ENCODE measurements at regions not wholly inside any gene's neighbourhood (a gene's known extent, or its start where the extent isn't known, plus 50 kb on each side); places are given as distances from the start of the nearest gene placed in this dataset.

GRCh38 chr10:31689233-31689632 lies 239.4 kb downstream of the ARHGAP12 start:
- no peak overlapping the region for H3K4me3 ChIP-seq
- ATAC-seq = no peak
- H3K27me3 ChIP-seq (ENCODE audit: insufficient read depth) = no peaks in the 10 kb centered on the region
- H3K9me2 ChIP-seq (ENCODE audit: insufficient read depth) = peaks cover 6% of the 10 kb centered on the region; the same call in 1 of the 2 replicates
- H4K20me1 ChIP-seq (replicated peaks; ENCODE audit: insufficient read depth) = no peaks in the 10 kb centered on the region
- Mint-ChIP-seq H3K9me3 (peaks cover 54% of the 10 kb centered on the region), H3K36me3 (ENCODE audit: low read depth) (peaks cover 44% of the 10 kb centered on the region), H3K27me3 (ENCODE audit: insufficient read depth, low read depth, poor library complexity) (peaks cover 2% of the 10 kb centered on the region), H3K27ac (no peak overlapping the region), H3K4me1 (peaks cover 5% of the 10 kb centered on the region; the same call in 2 of the 3 replicates), H3K4me3 (no peak overlapping the region)
- H3K79me2 ChIP-seq (replicated peaks; ENCODE audit: insufficient read depth) = no peaks in the 10 kb centered on the region
- TF ChIP-seq EZH2 (IDR thresholded peaks at IDR 0.05; ENCODE audit: low read depth, unreplicated experiment) (no peak), ZNF331 (CRISPR knock-in tag; IDR thresholded peaks at IDR 0.05; ENCODE audit: low read depth) (no peak), NANOG (IDR thresholded peaks at IDR 0.05; ENCODE audit: borderline replicate concordance) (no peak), STAT1 (IDR thresholded peaks at IDR 0.05; ENCODE audit: unreplicated experiment) (no peak), CTCF (conservative IDR thresholded peaks at IDR 0.05; ENCODE audit: low read depth in 2 of 2) (no peak), JUNB (IDR thresholded peaks at IDR 0.05; ENCODE audit: unreplicated experiment) (no peak)
- H3K27ac ChIP-seq (ENCODE audit: low read depth) = no peak overlapping the region
- no peak overlapping the region for H2AFZ ChIP-seq
- no peaks in the 10 kb centered on the region for H3K36me3 ChIP-seq (ENCODE audit: insufficient read depth)
- H3K4me1 ChIP-seq (ENCODE audit: insufficient read depth) = peaks cover 5% of the 10 kb centered on the region
- H3K4me2 ChIP-seq = no peak overlapping the region
- no peak for DNase-seq (ENCODE audit: low spot score)
- no peaks in the 10 kb centered on the region for H3F3A ChIP-seq (replicated peaks; ENCODE audit: low read depth)

- no peaks in the 10 kb centered on the region for H3K27me3 Mint-ChIP-seq (ENCODE audit: insufficient read depth, low read depth, poor library complexity)
- no peaks in the 10 kb centered on the region for H3K4me1 Mint-ChIP-seq
- H3K36me3 ChIP-seq (ENCODE audit: insufficient read depth) = no peaks in the 10 kb centered on the region; the same call in 1 of the 2 replicates
- ATAC-seq = no peak
- H3K4me2 ChIP-seq = no peak overlapping the region
- H3K9me3 Mint-ChIP-seq = peaks cover 67% of the 10 kb centered on the region
- H3K36me3 Mint-ChIP-seq (ENCODE audit: low read depth) = peaks cover 53% of the 10 kb centered on the region
- H3K27ac Mint-ChIP-seq = no peak overlapping the region
- no peak for DNase-seq (ENCODE audit: low spot score)
- H3K27me3 ChIP-seq (ENCODE audit: insufficient read depth) = no peaks in the 10 kb centered on the region
- H2AFZ ChIP-seq = no peak overlapping the region
- H3K9me2 ChIP-seq (ENCODE audit: insufficient read depth) = peaks cover 4% of the 10 kb centered on the region; the same call in 1 of the 2 replicates
- H3K4me1 ChIP-seq (ENCODE audit: insufficient read depth) = no peaks in the 10 kb centered on the region
- H3K4me3 ChIP-seq = no peak overlapping the region
- no peak overlapping the region for H3K27ac ChIP-seq (ENCODE audit: low read depth)
- no peak overlapping the region for H3K4me3 Mint-ChIP-seq
- no peaks in the 10 kb centered on the region for H4K20me1 ChIP-seq (replicated peaks; ENCODE audit: insufficient read depth)
- no peaks in the 10 kb centered on the region for H3F3A ChIP-seq (replicated peaks; ENCODE audit: low read depth)
- no peaks in the 10 kb centered on the region for H3K79me2 ChIP-seq (replicated peaks; ENCODE audit: insufficient read depth)
- TF ChIP-seq EZH2 (IDR thresholded peaks at IDR 0.05; ENCODE audit: low read depth, unreplicated experiment) (no peak), STAT1 (IDR thresholded peaks at IDR 0.05; ENCODE audit: unreplicated experiment) (no peak), ETS1 (IDR thresholded peaks at IDR 0.05) (no peak), JUNB (IDR thresholded peaks at IDR 0.05; ENCODE audit: unreplicated experiment) (no peak), CTCF (conservative IDR thresholded peaks at IDR 0.05; ENCODE audit: low read depth in 2 of 2) (no peak), POLR2AphosphoS5 (IDR thresholded peaks at IDR 0.05; ENCODE audit: low read depth) (no peak), CREB1 (CRISPR knock-in tag; IDR thresholded peaks at IDR 0.05; ENCODE audit: low read depth) (no peak), ZNF114 (CRISPR knock-in tag; IDR thresholded peaks at IDR 0.05) (no peak), EZH2phosphoT487 (IDR thresholded peaks at IDR 0.05; ENCODE audit: unreplicated experiment) (no peak)
Measured at GRCh38 chr10:31687663-31688482, 240.8 kb downstream of the ARHGAP12 start.

Measured in GM23338 (cell line).